ENCODE measurements at regions not wholly inside any gene's neighbourhood (a gene's known extent, or its start where the extent isn't known, plus 50 kb on each side); places are given as distances from the start of the nearest gene placed in this dataset.

GRCh38 chr2:128625421-128625820 lies 306.8 kb upstream of the HS6ST1 start:
- Histone ChIP-seq H3K27me3 (no peaks in the 10 kb centered on the region), H3K4me3 (no peak overlapping the region), H3K27ac (no peak overlapping the region), H3K36me3 (no peaks in the 10 kb centered on the region), H3K4me1 (peaks cover 0 to 21% (median 0%) of the 10 kb centered on the region in 4 donors), H3K9me3 (no peaks in the 10 kb centered on the region)
- TF ChIP-seq, protein P1, sequence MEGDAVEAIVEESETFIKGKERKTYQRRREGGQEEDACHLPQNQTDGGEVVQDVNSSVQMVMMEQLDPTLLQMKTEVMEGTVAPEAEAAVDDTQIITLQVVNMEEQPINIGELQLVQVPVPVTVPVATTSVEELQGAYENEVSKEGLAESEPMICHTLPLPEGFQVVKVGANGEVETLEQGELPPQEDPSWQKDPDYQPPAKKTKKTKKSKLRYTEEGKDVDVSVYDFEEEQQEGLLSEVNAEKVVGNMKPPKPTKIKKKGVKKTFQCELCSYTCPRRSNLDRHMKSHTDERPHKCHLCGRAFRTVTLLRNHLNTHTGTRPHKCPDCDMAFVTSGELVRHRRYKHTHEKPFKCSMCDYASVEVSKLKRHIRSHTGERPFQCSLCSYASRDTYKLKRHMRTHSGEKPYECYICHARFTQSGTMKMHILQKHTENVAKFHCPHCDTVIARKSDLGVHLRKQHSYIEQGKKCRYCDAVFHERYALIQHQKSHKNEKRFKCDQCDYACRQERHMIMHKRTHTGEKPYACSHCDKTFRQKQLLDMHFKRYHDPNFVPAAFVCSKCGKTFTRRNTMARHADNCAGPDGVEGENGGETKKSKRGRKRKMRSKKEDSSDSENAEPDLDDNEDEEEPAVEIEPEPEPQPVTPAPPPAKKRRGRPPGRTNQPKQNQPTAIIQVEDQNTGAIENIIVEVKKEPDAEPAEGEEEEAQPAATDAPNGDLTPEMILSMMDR (IDR thresholded peaks at IDR 0.05) = no peak
- TF ChIP-seq EP300 (IDR thresholded peaks at IDR 0.05) = no peak
- TF ChIP-seq POLR2A (IDR thresholded peaks at IDR 0.05) = no peak
- WGBS, 2 donors = 92 to 93% methylated on average over 4 to 8 of the region's 8 CpGs
- no peak for DNase-seq (ENCODE audit: low spot score in 2 of 2)

- Histone ChIP-seq H3K4me1 (peaks cover 0 to 20% (median 0%) of the 10 kb centered on the region in 4 donors), H3K27me3 (no peaks in the 10 kb centered on the region), H3K9me3 (no peaks in the 10 kb centered on the region), H3K4me3 (no peak overlapping the region), H3K27ac (no peak overlapping the region), H3K36me3 (no peaks in the 10 kb centered on the region)
- no peak for DNase-seq (ENCODE audit: low spot score in 2 of 2)
- 78 to 87% methylated on average over 10 to 12 of the region's 12 CpGs for WGBS, 2 donors
- TF ChIP-seq, protein P1 (IDR thresholded peaks at IDR 0.05) = no peak
- TF ChIP-seq EP300 (IDR thresholded peaks at IDR 0.05) = no peak
- no peak for TF ChIP-seq POLR2A (IDR thresholded peaks at IDR 0.05)
Measured at GRCh38 chr2:128625963-128626759, 307.5 kb upstream of the HS6ST1 start.

GRCh38 chr2:128626760-128627511 lies 308.3 kb upstream of the HS6ST1 start:
- H3K27me3 ChIP-seq = no peaks in the 10 kb centered on the region
- H3K9me3 ChIP-seq = no peaks in the 10 kb centered on the region
- WGBS, 2 donors = 74 to 80% methylated on average over 20 of the region's 20 CpGs
- peaks cover 0 to 17% (median 0%) of the 10 kb centered on the region in 4 donors for H3K4me1 ChIP-seq
- TF ChIP-seq, protein P1 (IDR thresholded peaks at IDR 0.05) = no peak
- TF ChIP-seq EP300 (IDR thresholded peaks at IDR 0.05) (no peak), POLR2A (IDR thresholded peaks at IDR 0.05) (no peak)
- no peak for DNase-seq (ENCODE audit: low spot score in 2 of 2)
- H3K27ac ChIP-seq = no peak overlapping the region
- H3K4me3 ChIP-seq = no peak overlapping the region
- no peaks in the 10 kb centered on the region for H3K36me3 ChIP-seq

DNA sequence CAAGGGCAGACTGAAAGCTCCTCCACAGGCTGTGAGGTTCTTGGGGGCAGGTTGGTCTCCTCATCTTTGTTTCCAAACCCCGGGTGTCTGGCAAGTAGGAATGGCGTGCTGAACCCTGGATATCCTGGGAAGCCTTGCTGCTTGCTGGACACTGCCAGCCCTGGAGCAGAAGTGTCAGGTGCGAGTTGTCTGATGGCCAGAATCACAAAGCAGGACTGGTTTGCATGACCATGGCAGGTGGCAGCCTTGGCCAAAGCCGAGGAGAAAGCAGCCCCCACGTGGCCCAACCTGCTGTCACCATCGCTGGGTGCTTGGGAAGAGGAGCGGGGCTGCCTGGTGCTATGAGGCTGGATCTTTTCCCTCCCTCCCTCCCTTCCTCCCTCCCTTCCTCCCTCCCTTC lies 309.5 kb upstream of the HS6ST1 start:
- Histone ChIP-seq H3K36me3 (no peaks in the 10 kb centered on the region), H3K27ac (no peak overlapping the region), H3K27me3 (no peaks in the 10 kb centered on the region), H3K9me3 (no peaks in the 10 kb centered on the region), H3K4me3 (no peak overlapping the region), H3K4me1 (peaks cover 0 to 14% (median 0%) of the 10 kb centered on the region in 4 donors)
- no peak for DNase-seq (ENCODE audit: low spot score in 2 of 2)
- 94 to 97% methylated on average over 7 of the region's 7 CpGs for WGBS, 2 donors
- TF ChIP-seq POLR2A (IDR thresholded peaks at IDR 0.05) = no peak
- TF ChIP-seq, protein P1 (IDR thresholded peaks at IDR 0.05) = no peak
- TF ChIP-seq EP300 (IDR thresholded peaks at IDR 0.05) = no peak

DNA sequence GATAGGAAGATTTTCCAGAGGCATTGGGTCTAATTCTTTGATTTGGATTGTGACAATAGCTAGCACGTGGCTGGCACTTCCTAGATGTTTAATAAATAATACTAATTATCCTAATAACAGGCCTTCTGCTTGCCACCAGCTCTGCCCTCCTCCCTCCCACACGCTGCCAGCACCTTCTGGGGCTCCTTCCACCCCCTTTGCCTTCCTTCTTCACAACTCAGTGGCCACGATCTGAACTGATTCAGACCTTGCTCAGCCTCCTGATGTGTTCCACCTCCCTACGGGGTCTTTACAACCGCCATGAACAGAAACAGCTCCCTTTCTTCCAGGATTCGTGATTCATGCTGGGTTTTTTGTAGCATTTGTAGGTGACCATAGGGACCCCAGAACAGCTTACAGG lies 310.3 kb upstream of the HS6ST1 start:
- H3K36me3 ChIP-seq = no peaks in the 10 kb centered on the region
- no peak for DNase-seq (ENCODE audit: low spot score in 2 of 2)
- 79 to 80% methylated on average over 6 of the region's 6 CpGs for WGBS, 2 donors
- H3K4me3 ChIP-seq = no peak overlapping the region
- no peak overlapping the region for H3K27ac ChIP-seq
- H3K27me3 ChIP-seq = no peaks in the 10 kb centered on the region
- H3K9me3 ChIP-seq = no peaks in the 10 kb centered on the region
- peaks cover 0 to 6% (median 0%) of the 10 kb centered on the region in 4 donors for H3K4me1 ChIP-seq
- TF ChIP-seq EP300 (IDR thresholded peaks at IDR 0.05) (no peak), POLR2A (IDR thresholded peaks at IDR 0.05) (no peak)
- TF ChIP-seq, protein P1 (IDR thresholded peaks at IDR 0.05) = no peak
